HepG2 (cell line): ENCODE measurements at regions not wholly inside any gene's neighbourhood (a gene's known extent, or its start where the extent isn't known, plus 50 kb on each side); places are given as distances from the start of the nearest gene placed in this dataset.

Experiments used
- ATAC-seq: fragments of 200-7000 bp; cut with Tn5 transposase; 3 replicates; pipeline ENCODE4 v1.9.1; 2020; ENCODE audit warnings: mild to moderate bottlenecking, moderate library complexity
- BruUV-seq: library from RNA; stranded (reverse); fragments of 400-500 nt; replicated peaks from 2 replicates; lab custom pipeline; 2021; lab: Mats Ljungman, UMichigan
- CTCF ChIA-PET: fragments of 300-600 bp; formaldehyde crosslinking; extraction: SDS; loops from one replicate; lab custom pipeline; 2021; ENCODE audit warnings: low total read pairs, inconsistent platforms, low intra/inter-chr PET ratio; lab: Yijun Ruan, JAX
- POLR2A ChIA-PET: fragments of 350-600 bp; sonication (Branson Sonifier 250); formaldehyde crosslinking; loops from one replicate; lab custom pipeline; 2020; ENCODE audit warnings: antibody characterized with exemption, inconsistent platforms; lab: Yijun Ruan, JAX
- DNase-seq: peaks from one replicate; pipeline ENCODE4 v3.0.0-alpha.2; 2015; ENCODE audit warnings: low spot score
- FAIRE-seq: peaks from 3 replicates; lab custom pipeline; 2011; peaks lifted over from hg19 to GRCh38; lab: Jason Lieb, UNC
- H2AFZ ChIP-seq: one replicate; pipeline ENCODE4 v1.6.1; 2011; ENCODE audit warnings: low read length, inconsistent platforms
- H3K27ac ChIP-seq: fragments of 300-600 bp; 3 replicates; pipeline ENCODE4 v1.8.0; 2011; ENCODE audit warnings: mixed run types, mild to moderate bottlenecking, mixed read lengths, low read length, inconsistent platforms; ENCODE audit not compliant: insufficient read depth; ENCODE audit errors: extremely low read length
- H3K27me3 ChIP-seq, 2 experiments: fragments of 200-600 bp in 1 of 2; 2 replicates in 1 of 2; 3 replicates in 1 of 2; pipeline versions ENCODE4 v1.6.0 to v1.8.0; 2011; ENCODE audit warnings: low read length in 2 of 2, mild to moderate bottlenecking in 2 of 2, moderate library complexity in 2 of 2, inconsistent platforms in 1 of 2; ENCODE audit not compliant: insufficient read depth in 2 of 2, control insufficient read depth in 1 of 2
- H3K36me3 ChIP-seq, 2 experiments: fragments of 200-600 bp in 1 of 2; replicated peaks in 1 of 2; 2 replicates in 1 of 2; 3 replicates in 1 of 2; pipeline versions ENCODE4 v1.5.1 to v1.8.0; 2011; ENCODE audit warnings: low read length in 2 of 2, inconsistent platforms in 1 of 2; ENCODE audit not compliant: insufficient read depth in 2 of 2, control insufficient read depth in 1 of 2
- H3K4me1 ChIP-seq: 2 replicates; pipeline ENCODE4 v1.5.1; 2012; ENCODE audit warnings: low read length, inconsistent platforms; ENCODE audit not compliant: insufficient read depth
- H3K4me2 ChIP-seq: 2 replicates; pipeline ENCODE4 v1.6.0; 2011; ENCODE audit warnings: low read depth, low read length, inconsistent platforms
- H3K4me3 ChIP-seq, 3 experiments: fragments of 200-600 bp in 1 of 3; sonication (generic), shearing (Covaris generic) in 1 of 3; replicated peaks in 1 of 3; 2 replicates each; pipeline ENCODE4 v1.5.1; 2011 to 2016; ENCODE audit warnings: low read length in 3 of 3, inconsistent platforms in 2 of 3, low read depth in 2 of 3, mild to moderate bottlenecking in 2 of 3, control low read depth in 1 of 3, mixed read lengths in 1 of 3; ENCODE audit not compliant: insufficient read depth in 1 of 3
- H3K79me2 ChIP-seq: one replicate; pipeline ENCODE4 v1.6.1; 2011; ENCODE audit warnings: low read length, inconsistent platforms; ENCODE audit not compliant: insufficient read depth
- H3K9ac ChIP-seq: 2 replicates; pipeline ENCODE4 v1.6.0; 2011; ENCODE audit warnings: mild to moderate bottlenecking, low read depth, low read length, inconsistent platforms; ENCODE audit not compliant: insufficient read depth
- H3K9me3 ChIP-seq: 2 replicates; pipeline ENCODE4 v1.5.1; 2012; ENCODE audit warnings: mild to moderate bottlenecking, low read length
- H4K20me1 ChIP-seq: 2 replicates; pipeline ENCODE4 v1.6.0; 2011; ENCODE audit warnings: inconsistent platforms, mild to moderate bottlenecking, low read length, moderate library complexity; ENCODE audit not compliant: insufficient read depth
- DR1 ChIP-seq: sonication (generic); formaldehyde crosslinking; IDR thresholded peaks from 2 replicates; pipeline ENCODE4 v1.8.0; 2021; ENCODE audit warnings: mild to moderate bottlenecking, missing genetic modification reagents, inconsistent platforms
- EP300 ChIP-seq, 3 experiments: sonication (generic) in 1 of 3; formaldehyde crosslinking in 1 of 3; IDR thresholded peaks; 2 replicates each; pipeline versions ENCODE4 v1.5.1 to v1.6.1; 2011 to 2020; ENCODE audit warnings: low read depth in 2 of 3, low read length in 2 of 3, borderline replicate concordance in 1 of 3, improper control_type of control experiment in 1 of 3, mild to moderate bottlenecking in 1 of 3, missing genetic modification reagents in 1 of 3, moderate library complexity in 1 of 3
- HDAC2 ChIP-seq: sonication (generic); formaldehyde crosslinking; IDR thresholded peaks from 2 replicates; pipeline ENCODE4 v1.4.0; 2020; ENCODE audit warnings: missing genetic modification reagents
- HNRNPH1 ChIP-seq: fragments of 200-400 bp; formaldehyde crosslinking; optimal IDR thresholded peaks from 2 replicates; pipeline ENCODE3; 2017; ENCODE audit warnings: mild to moderate bottlenecking, low read depth, low read length
- HOXA3 ChIP-seq: sonication (generic); formaldehyde crosslinking; IDR thresholded peaks from 2 replicates; pipeline ENCODE4 v1.5.0; 2020; ENCODE audit warnings: missing genetic modification reagents
- KAT8 ChIP-seq: IDR thresholded peaks from 2 replicates; pipeline ENCODE4 v1.6.1; 2016; ENCODE audit warnings: missing genetic modification reagents, missing compliant biosample characterization
- MBD4 ChIP-seq: IDR thresholded peaks from 2 replicates; pipeline ENCODE4 v1.6.1; 2012; ENCODE audit warnings: low read length, inconsistent platforms, borderline replicate concordance
- MTF1 ChIP-seq: sonication (generic); formaldehyde crosslinking; IDR thresholded peaks from 2 replicates; pipeline ENCODE4 v1.5.0; 2020; ENCODE audit warnings: missing genetic modification reagents
- MTF2 ChIP-seq: sonication (generic); formaldehyde crosslinking; IDR thresholded peaks from 2 replicates; pipeline ENCODE4 v1.5.0; 2020; ENCODE audit warnings: missing genetic modification reagents, borderline replicate concordance
- NR2C2 ChIP-seq: sonication (generic); formaldehyde crosslinking; IDR thresholded peaks from 2 replicates; pipeline ENCODE4 v1.4.0; 2020; ENCODE audit warnings: missing genetic modification reagents, mild to moderate bottlenecking, moderate library complexity, borderline replicate concordance
- TGIF2 ChIP-seq: IDR thresholded peaks from 2 replicates; pipeline ENCODE4 v1.6.1; 2016; ENCODE audit warnings: control low read depth, missing compliant biosample characterization
- ZBTB7B ChIP-seq: sonication (generic); formaldehyde crosslinking; IDR thresholded peaks from 2 replicates; pipeline ENCODE4 v1.4.0; 2020; ENCODE audit warnings: missing genetic modification reagents
- ZNF329 ChIP-seq: sonication (generic); formaldehyde crosslinking; IDR thresholded peaks from 2 replicates; pipeline ENCODE4 v1.9.0; 2021; ENCODE audit warnings: low read depth, mild to moderate bottlenecking, missing genetic modification reagents
- ZNF431 ChIP-seq: sonication (generic); formaldehyde crosslinking; IDR thresholded peaks from 2 replicates; pipeline ENCODE4 v1.9.0; 2022; ENCODE audit warnings: missing genetic modification reagents, low read depth, mild to moderate bottlenecking, borderline replicate concordance
- WGBS: methylation state at CpG from one replicate; pipeline ENCODE4 v1.1.6; 2017; ENCODE audit warnings: low lambda C conversion rate; 5-methylcytosine and 5-hydroxymethylcytosine counted together
- in situ Hi-C: cut with HindIII; loops from 2 replicates; pipeline ENCODE4 v1.10.0; 2017; ENCODE audit warnings: low pct_unique_long_range_greater_than_20kb; ENCODE audit not compliant: extremely low pct_ligation_motif_present
- intact Hi-C: fragments of 100-400 bp; cut with micrococcal nuclease; formaldehyde crosslinking; loops from one replicate; pipeline ENCODE4 v1.10.0; 2022; ENCODE audit not compliant: unreplicated experiment
- TF ChIP-seq, protein P1 (sequence below): sonication (generic); IDR thresholded peaks from 2 replicates; pipeline ENCODE4 v1.6.1; 2016; ENCODE audit warnings: low read depth, borderline replicate concordance
- TF ChIP-seq, protein P2 (sequence below): sonication (generic); formaldehyde crosslinking; IDR thresholded peaks from 2 replicates; pipeline ENCODE4 v1.4.0; 2020; ENCODE audit warnings: missing genetic modification reagents

DNA sequence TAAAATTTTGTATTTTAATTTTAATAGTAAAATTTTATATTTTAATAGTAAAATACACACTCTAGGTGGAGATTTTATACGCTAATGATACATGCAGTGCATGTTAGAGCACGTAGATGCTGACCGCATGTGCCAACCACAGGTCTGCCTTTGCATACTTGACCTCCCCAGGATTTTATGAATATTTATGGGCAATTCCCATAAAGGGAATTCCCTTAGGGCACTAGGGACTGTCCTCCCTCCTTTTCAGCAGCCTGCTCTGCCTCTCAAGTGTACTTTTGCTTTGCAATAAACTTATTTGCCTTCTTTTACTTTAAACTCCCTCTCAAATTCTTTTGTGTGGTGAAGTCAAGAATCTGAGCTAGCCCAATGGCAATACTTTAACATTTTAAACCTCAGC is 217.7 kb upstream of the CDH8 start:
- H3K9ac ChIP-seq: no peak overlapping the region
- H3K4me3 ChIP-seq: no peak overlapping the region
- H3K9me3 ChIP-seq: no peaks in the 10 kb centered on the region
- TF ChIP-seq ZBTB7B (CRISPR knock-in tag) (no peak), EP300 (IDR thresholded peaks at IDR 0.05; ENCODE audit: low read depth in 2 of 2, low read length in 2 of 2) (no peak), EP300 (CRISPR knock-in tag; IDR thresholded peaks at IDR 0.05; ENCODE audit: borderline replicate concordance) (no peak), ZNF431 (CRISPR knock-in tag) (no peak), DR1 (CRISPR knock-in tag) (no peak)
- POLR2A ChIA-PET: no interaction called here
- H2AFZ ChIP-seq: no peak overlapping the region
- H3K4me2 ChIP-seq: no peak overlapping the region
- DNase-seq (no peak), FAIRE-seq (no peak), ATAC-seq (no peak)
- H3K27me3 ChIP-seq: no peaks in the 10 kb centered on the region
- 40% methylated on average over 3 of the region's 3 CpGs for WGBS
- CTCF ChIA-PET: no interaction called here
- in situ Hi-C loops: no loop called here
- no peaks in the 10 kb centered on the region for H3K36me3 ChIP-seq
- intact Hi-C loops: no loop called here
- H3K27ac ChIP-seq: no peak overlapping the region
- no peaks in the 10 kb centered on the region for H3K79me2 ChIP-seq
- no peaks in the 10 kb centered on the region for H4K20me1 ChIP-seq
- BruUV-seq: no TSS peak
- no peaks in the 10 kb centered on the region for H3K4me1 ChIP-seq

DNA sequence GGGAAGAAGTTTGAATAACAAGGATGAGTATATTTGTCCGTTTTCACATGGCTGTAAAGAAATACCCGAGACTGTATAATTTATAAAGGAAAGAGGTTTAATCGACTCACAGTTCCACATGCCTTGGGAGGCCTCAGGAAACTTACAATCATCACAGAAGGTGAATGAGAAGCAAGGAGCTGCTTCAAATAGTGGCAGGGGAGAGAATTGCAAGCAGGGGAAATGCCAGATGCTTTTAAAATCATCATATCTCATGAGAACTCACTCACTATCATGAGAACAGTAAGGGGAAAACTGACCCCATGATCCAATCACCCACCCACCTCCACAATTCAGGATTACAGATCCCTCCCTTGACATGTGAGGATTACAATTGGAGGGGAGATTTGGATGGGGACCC is 212.8 kb upstream of the CDH8 start:
- FAIRE-seq (no peak), DNase-seq (no peak), ATAC-seq (no peak)
- whole genome bisulfite sequencing: 4% methylated on average over 3 of the region's 3 CpGs
- POLR2A ChIA-PET: no interaction called here
- Histone ChIP-seq H2AFZ (no peak overlapping the region), H3K4me3 (no peak overlapping the region), H3K36me3 (no peaks in the 10 kb centered on the region), H3K27ac (no peak overlapping the region), H4K20me1 (no peaks in the 10 kb centered on the region), H3K27me3 (no peaks in the 10 kb centered on the region), H3K79me2 (no peaks in the 10 kb centered on the region), H3K4me2 (no peak overlapping the region), H3K9ac (no peak overlapping the region), H3K4me1 (no peaks in the 10 kb centered on the region), H3K9me3 (no peaks in the 10 kb centered on the region)
- in situ Hi-C loops: no loop called here
- CTCF ChIA-PET: no interaction called here
- no TSS peak for BruUV-seq
- TF ChIP-seq MTF1 (CRISPR knock-in tag) (no peak), MBD4 (no peak), MTF2 (CRISPR knock-in tag) (no peak), NR2C2 (CRISPR knock-in tag) (no peak), TGIF2 (CRISPR knock-in tag) (no peak), HNRNPH1 (no peak), ZNF329 (no peak), KAT8 (CRISPR knock-in tag) (no peak), HOXA3 (CRISPR knock-in tag) (no peak), HDAC2 (CRISPR knock-in tag) (no peak)
- TF ChIP-seq, protein P1, sequence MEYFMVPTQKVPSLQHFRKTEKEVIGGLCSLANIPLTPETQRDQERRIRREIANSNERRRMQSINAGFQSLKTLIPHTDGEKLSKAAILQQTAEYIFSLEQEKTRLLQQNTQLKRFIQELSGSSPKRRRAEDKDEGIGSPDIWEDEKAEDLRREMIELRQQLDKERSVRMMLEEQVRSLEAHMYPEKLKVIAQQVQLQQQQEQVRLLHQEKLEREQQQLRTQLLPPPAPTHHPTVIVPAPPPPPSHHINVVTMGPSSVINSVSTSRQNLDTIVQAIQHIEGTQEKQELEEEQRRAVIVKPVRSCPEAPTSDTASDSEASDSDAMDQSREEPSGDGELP: no peak
- TF ChIP-seq, protein P2, sequence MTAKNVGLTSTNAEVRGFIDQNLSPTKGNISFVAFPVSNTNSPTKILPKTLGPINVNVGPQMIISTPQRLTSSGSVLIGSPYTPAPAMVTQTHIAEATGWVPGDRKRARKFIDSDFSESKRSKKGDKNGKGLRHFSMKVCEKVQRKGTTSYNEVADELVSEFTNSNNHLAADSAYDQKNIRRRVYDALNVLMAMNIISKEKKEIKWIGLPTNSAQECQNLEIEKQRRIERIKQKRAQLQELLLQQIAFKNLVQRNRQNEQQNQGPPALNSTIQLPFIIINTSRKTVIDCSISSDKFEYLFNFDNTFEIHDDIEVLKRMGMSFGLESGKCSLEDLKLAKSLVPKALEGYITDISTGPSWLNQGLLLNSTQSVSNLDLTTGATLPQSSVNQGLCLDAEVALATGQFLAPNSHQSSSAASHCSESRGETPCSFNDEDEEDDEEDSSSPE (CRISPR knock-in tag): no peak
- intact Hi-C loops: no loop called here
